H9 (cell line): ENCODE measurements at regions not wholly inside any gene's neighbourhood (a gene's known extent, or its start where the extent isn't known, plus 50 kb on each side); places are given as distances from the start of the nearest gene placed in this dataset.

Source experiments
- DNase-seq: peaks from one replicate; pipeline ENCODE4 v3.0.0-alpha.2; 2017
- H2AFZ ChIP-seq: one replicate; pipeline ENCODE4 v1.6.1; 2013; ENCODE audit warnings: mild to moderate bottlenecking, low read length, control low read depth, moderate library complexity
- H2AK5ac ChIP-seq: 2 replicates; pipeline ENCODE4 v1.6.1; 2013; ENCODE audit warnings: low read length, control low read depth, mixed read lengths; ENCODE audit not compliant: insufficient read length
- H2BK120ac ChIP-seq: one replicate; pipeline ENCODE4 v1.6.1; 2013; ENCODE audit warnings: low read depth, mild to moderate bottlenecking, low read length, control low read depth, inconsistent platforms; ENCODE audit not compliant: poor library complexity, severe bottlenecking
- H2BK12ac ChIP-seq: 2 replicates; pipeline ENCODE4 v1.6.1; 2013; ENCODE audit warnings: low read length, control low read depth, mixed read lengths, low read depth; ENCODE audit not compliant: insufficient read length
- H2BK15ac ChIP-seq: 2 replicates; pipeline ENCODE4 v1.6.1; 2013; ENCODE audit warnings: low read depth, low read length, control low read depth
- H2BK20ac ChIP-seq: one replicate; pipeline ENCODE4 v1.6.1; 2013; ENCODE audit warnings: low read depth, mild to moderate bottlenecking, low read length, control low read depth, inconsistent platforms; ENCODE audit not compliant: poor library complexity, severe bottlenecking
- H2BK5ac ChIP-seq: 2 replicates; pipeline ENCODE4 v1.6.1; 2013; ENCODE audit warnings: low read length, control low read depth, mixed read lengths; ENCODE audit not compliant: insufficient read length
- H3K14ac ChIP-seq: 2 replicates; pipeline ENCODE4 v1.6.1; 2013; ENCODE audit warnings: low read length, control low read depth; ENCODE audit not compliant: insufficient read depth
- H3K18ac ChIP-seq: 2 replicates; pipeline ENCODE4 v1.6.1; 2013; ENCODE audit warnings: low read depth, mild to moderate bottlenecking, mixed read lengths, low read length, control low read depth; ENCODE audit not compliant: insufficient read length
- H3K23ac ChIP-seq: 2 replicates; pipeline ENCODE4 v1.6.1; 2013; ENCODE audit warnings: low read length, control low read depth, mixed read lengths, low read depth; ENCODE audit not compliant: insufficient read length
- H3K23me2 ChIP-seq: 2 replicates; pipeline ENCODE4 v1.6.1; 2013; ENCODE audit warnings: low read depth, mild to moderate bottlenecking, mixed read lengths, low read length, control low read depth; ENCODE audit not compliant: insufficient read length, poor library complexity, severe bottlenecking
- H3K27ac ChIP-seq: 2 replicates; pipeline ENCODE4 v1.5.1; 2013; ENCODE audit warnings: low read length, control low read depth, mixed read lengths, low read depth; ENCODE audit not compliant: insufficient read length
- H3K27me3 ChIP-seq: 2 replicates; pipeline ENCODE4 v1.6.1; 2013; ENCODE audit warnings: low read length, control low read depth, inconsistent platforms; ENCODE audit not compliant: insufficient read depth
- H3K4ac ChIP-seq: 2 replicates; pipeline ENCODE4 v1.6.1; 2013; ENCODE audit warnings: low read depth, mild to moderate bottlenecking, control low read depth, inconsistent platforms, low read length, moderate library complexity
- H3K4me1 ChIP-seq: 2 replicates; pipeline ENCODE4 v1.6.1; 2013; ENCODE audit warnings: low read length, control low read depth, inconsistent platforms; ENCODE audit not compliant: insufficient read depth
- H3K4me2 ChIP-seq: 2 replicates; pipeline ENCODE4 v1.6.1; 2013; ENCODE audit warnings: low read length, control low read depth, mixed read lengths; ENCODE audit not compliant: insufficient read length, insufficient read depth
- H3K56ac ChIP-seq: 2 replicates; pipeline ENCODE4 v1.6.1; 2013; ENCODE audit warnings: low read depth, mild to moderate bottlenecking, mixed read lengths, low read length, control low read depth; ENCODE audit not compliant: insufficient read length
- H3K79me1 ChIP-seq: 2 replicates; pipeline ENCODE4 v1.6.1; 2013; ENCODE audit warnings: low read depth, mild to moderate bottlenecking, moderate library complexity, low read length, control low read depth, inconsistent platforms; ENCODE audit not compliant: insufficient read depth, poor library complexity, severe bottlenecking
- H3K79me2 ChIP-seq: 2 replicates; pipeline ENCODE4 v1.6.1; 2013; ENCODE audit warnings: low read length, control low read depth, inconsistent platforms; ENCODE audit not compliant: insufficient read depth
- H3K9ac ChIP-seq: 2 replicates; pipeline ENCODE4 v1.6.1; 2013; ENCODE audit warnings: low read length, control low read depth, mixed read lengths; ENCODE audit not compliant: insufficient read length; ENCODE audit errors: extremely low read depth
- H3K9me3 ChIP-seq: one replicate; pipeline ENCODE4 v1.6.1; 2013; ENCODE audit warnings: low read depth, low read length, inconsistent platforms; ENCODE audit not compliant: control insufficient read depth
- H3T11ph ChIP-seq: one replicate; pipeline ENCODE4 v1.6.1; 2013; ENCODE audit warnings: mild to moderate bottlenecking, low read length, control low read depth, inconsistent platforms
- H4K20me1 ChIP-seq: one replicate; pipeline ENCODE4 v1.6.1; 2013; ENCODE audit not compliant: control insufficient read depth, insufficient read length, insufficient read depth
- H4K5ac ChIP-seq: 2 replicates; pipeline ENCODE4 v1.6.1; 2013; ENCODE audit warnings: low read depth, mild to moderate bottlenecking, mixed read lengths, low read length, control low read depth; ENCODE audit not compliant: insufficient read length
- H4K8ac ChIP-seq: replicated peaks from 2 replicates; pipeline ENCODE4 v1.6.1; 2013; ENCODE audit warnings: low read length, control low read depth, mixed read lengths, low read depth; ENCODE audit not compliant: insufficient read length
- H4K91ac ChIP-seq: 2 replicates; pipeline ENCODE4 v1.6.1; 2013; ENCODE audit warnings: low read depth, mild to moderate bottlenecking, moderate library complexity, mixed read lengths, low read length, control low read depth; ENCODE audit not compliant: insufficient read length
- H3K27ac Mint-ChIP-seq, 3 experiments: 2 replicates in 2 of 3; 3 replicates in 1 of 3; pipeline ENCODE4 v1.8.0; 2020 to 2021; ENCODE audit warnings: mixed read lengths in 3 of 3, mild to moderate bottlenecking in 1 of 3, moderate library complexity in 1 of 3
- H3K27me3 Mint-ChIP-seq: 2 replicates; pipeline ENCODE4 v1.8.0; 2021; ENCODE audit warnings: low read depth, mild to moderate bottlenecking, moderate library complexity, mixed read lengths
- H3K36me3 Mint-ChIP-seq, 3 experiments: 2 replicates in 2 of 3; 3 replicates in 1 of 3; pipeline ENCODE4 v1.8.0; 2020 to 2021; ENCODE audit warnings: low read depth in 3 of 3, mixed read lengths in 3 of 3; ENCODE audit not compliant: insufficient read depth in 1 of 3
- H3K4me1 Mint-ChIP-seq, 2 experiments: 2 replicates each; pipeline ENCODE4 v1.8.0; 2020; ENCODE audit warnings: mixed read lengths in 2 of 2
- H3K4me3 Mint-ChIP-seq, 2 experiments: 2 replicates in 1 of 2; 3 replicates in 1 of 2; pipeline ENCODE4 v1.8.0; 2020 to 2021; ENCODE audit warnings: mild to moderate bottlenecking in 2 of 2, mixed read lengths in 2 of 2, moderate library complexity in 1 of 2
- H3K9me3 Mint-ChIP-seq, 2 experiments: 2 replicates in 1 of 2; 3 replicates in 1 of 2; pipeline ENCODE4 v1.8.0; 2020; ENCODE audit warnings: mild to moderate bottlenecking in 2 of 2, mixed read lengths in 2 of 2, moderate library complexity in 1 of 2
- CTCF ChIP-seq: fragments of 200-600 bp; sonication (generic); conservative IDR thresholded peaks from 3 replicates; pipeline ENCODE4 v1.8.0; 2021; ENCODE audit warnings: antibody characterized with exemption, mild to moderate bottlenecking

GRCh38 chr4:157591245-157591644, 370.7 kb downstream of the GRIA2 start:
- Mint-ChIP-seq H3K27me3 (no peaks in the 10 kb centered on the region), H3K27ac (no peak overlapping the region)
- H3K4me1 ChIP-seq: no peaks in the 10 kb centered on the region

More at GRCh38 chr4:157591245-157591644, 370.7 kb downstream of the GRIA2 start:
- Histone ChIP-seq H3K27me3 (no peaks in the 10 kb centered on the region), H2BK15ac (no peak overlapping the region), H3K27ac (no peak overlapping the region), H4K91ac (no peak overlapping the region), H4K5ac (no peak overlapping the region), H3K14ac (no peak overlapping the region), H3K79me1 (no peaks in the 10 kb centered on the region), H4K8ac (no peak overlapping the region), H2BK5ac (no peak overlapping the region), H3K4me2 (no peak overlapping the region), H3K4ac (no peak overlapping the region), H2BK20ac (no peak overlapping the region), H3K9me3 (no peaks in the 10 kb centered on the region), H3K9ac (no peak overlapping the region), H3K79me2 (no peaks in the 10 kb centered on the region), H2AFZ (no peak overlapping the region), H3K23me2 (no peaks in the 10 kb centered on the region), H3T11ph (no peak overlapping the region), H2AK5ac (no peak overlapping the region), H3K23ac (no peak overlapping the region), H3K18ac (no peak overlapping the region), H3K56ac (no peak overlapping the region), H2BK120ac (no peak overlapping the region), H4K20me1 (no peaks in the 10 kb centered on the region), H2BK12ac (no peak overlapping the region)
- Mint-ChIP-seq H3K4me3 (no peak overlapping the region), H3K36me3 (no peaks in the 10 kb centered on the region), H3K4me1 (peaks cover 5 to 7% of the 10 kb centered on the region in 2 experiments; a peak in 3 of 4 replicates), H3K9me3 (no peaks in the 10 kb centered on the region; a peak in 1 of 5 replicates)
- DNase-seq: no peak
- no peak for TF ChIP-seq CTCF
